HUDEP-2 (cell line): ENCODE measurements at regions not wholly inside any gene's neighbourhood (a gene's known extent, or its start where the extent isn't known, plus 50 kb on each side); places are given as distances from the start of the nearest gene placed in this dataset.

Source experiments
- DNase-seq, 76 experiments: peaks; one replicate each; lab custom pipeline; 2025; ENCODE audit not compliant: unreplicated experiment in 76 of 76; lab: John Stamatoyannopoulos, UW

DNA sequence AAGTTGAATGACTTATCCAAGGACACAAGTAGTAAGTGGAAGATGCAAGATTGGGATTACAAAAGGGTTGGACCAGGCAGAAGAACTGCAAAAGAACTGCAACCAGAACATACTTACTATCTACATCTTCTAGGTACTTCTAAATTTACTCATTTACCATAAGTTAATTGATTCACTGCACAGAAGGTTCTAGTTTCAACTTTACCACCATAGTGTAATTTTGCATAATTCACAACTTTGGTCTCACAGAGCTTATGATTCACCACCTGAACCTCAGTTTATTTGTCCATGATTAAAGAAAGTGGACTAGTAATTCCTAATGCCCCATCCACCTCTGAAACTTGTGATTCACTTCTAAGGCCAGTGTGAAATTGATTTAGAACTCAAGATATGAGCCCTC is 236.8 kb upstream of the UBE2E2 start:
- DNase-seq, result no peak

DNA sequence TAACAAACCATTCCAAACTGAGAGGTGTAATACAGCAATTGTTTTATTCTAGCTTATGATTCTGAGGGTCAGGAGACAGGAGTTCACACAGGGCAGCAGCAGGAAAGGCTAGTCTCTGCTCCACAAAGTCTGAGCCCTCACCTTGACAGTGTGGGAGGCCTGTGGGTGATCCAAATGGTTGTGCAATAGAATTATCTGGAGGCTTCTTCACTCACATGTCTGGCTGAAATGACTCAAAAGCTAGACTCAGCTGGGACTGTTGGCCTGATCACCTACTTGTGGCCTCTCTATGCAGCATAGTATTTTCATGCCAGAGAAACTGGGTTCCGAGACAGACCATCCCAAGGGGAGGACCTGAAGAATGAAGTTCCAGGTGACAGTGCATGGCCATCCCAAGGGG is 233.9 kb upstream of the UBE2E2 start:
- DNase-seq, result no peak

DNA sequence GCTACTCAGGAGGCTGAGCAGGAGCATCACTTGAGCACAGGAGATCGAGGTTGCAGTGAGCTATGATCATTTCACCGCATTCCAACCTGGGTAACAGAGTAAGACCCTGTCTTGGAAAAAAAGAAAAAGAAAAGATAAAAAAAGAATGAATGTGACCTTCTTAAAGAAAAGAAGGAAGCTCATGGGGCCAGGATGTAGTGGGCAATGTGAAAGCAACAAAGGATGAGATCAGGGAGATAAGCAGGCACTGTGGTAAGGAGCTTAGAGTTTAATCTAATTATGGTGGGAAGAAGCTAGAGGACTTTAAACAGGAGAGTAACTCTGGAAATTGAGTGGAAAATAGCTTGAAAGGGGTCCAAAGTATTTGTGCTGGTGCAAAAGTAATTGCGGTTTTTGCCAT is 231.6 kb upstream of the UBE2E2 start:
- no peak for DNase-seq

DNA sequence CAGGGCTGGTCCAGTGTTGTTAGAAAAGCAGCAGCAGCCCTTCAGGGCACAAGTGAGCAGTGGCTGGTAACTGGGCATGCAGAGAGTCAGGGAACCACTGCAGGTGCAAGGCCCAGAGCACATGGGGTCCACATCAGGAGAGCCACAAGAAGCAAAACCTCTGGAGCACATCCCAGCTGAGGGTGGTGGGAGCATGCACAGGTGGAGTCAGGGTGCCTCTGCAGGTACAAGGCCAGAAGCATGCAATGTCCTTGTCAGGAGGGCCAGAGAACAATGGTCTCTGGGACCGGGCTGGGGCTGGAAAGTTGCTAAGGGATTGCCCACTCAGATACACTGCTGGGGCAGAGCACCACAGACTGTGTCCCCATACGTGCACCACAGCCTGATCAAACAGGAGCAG is 226.1 kb upstream of the UBE2E2 start:
- no peak for DNase-seq

DNA sequence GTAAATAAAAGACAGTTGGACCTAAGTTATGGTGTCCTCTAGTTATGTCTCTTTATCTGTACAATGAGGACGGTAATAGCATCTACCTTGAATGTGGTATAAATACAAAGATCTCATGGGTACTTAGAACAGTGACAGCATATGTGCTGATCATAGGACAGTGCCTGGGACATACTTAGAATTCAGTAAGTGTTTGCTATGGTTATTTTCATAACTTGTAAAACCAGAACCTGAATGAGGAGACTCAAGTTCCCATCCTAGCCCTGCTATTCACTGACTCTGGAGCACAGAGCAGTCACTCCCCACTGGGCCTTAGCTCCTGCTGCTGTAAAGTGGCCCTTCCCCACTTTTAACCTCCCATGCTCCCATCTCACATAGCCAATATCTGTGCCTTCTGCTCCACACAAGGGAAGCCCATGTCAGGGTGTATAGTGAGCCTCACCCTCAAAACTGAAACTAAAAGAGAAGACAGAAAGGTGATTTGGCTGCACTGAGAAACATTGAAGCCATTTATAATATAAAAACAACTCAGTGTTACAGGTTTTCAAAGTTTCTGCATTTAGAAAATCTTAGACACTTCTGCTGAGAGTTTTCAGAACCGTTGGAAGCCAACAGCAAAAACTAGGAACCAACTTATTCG is 225.4 kb upstream of the UBE2E2 start:
- no peak for DNase-seq

DNA sequence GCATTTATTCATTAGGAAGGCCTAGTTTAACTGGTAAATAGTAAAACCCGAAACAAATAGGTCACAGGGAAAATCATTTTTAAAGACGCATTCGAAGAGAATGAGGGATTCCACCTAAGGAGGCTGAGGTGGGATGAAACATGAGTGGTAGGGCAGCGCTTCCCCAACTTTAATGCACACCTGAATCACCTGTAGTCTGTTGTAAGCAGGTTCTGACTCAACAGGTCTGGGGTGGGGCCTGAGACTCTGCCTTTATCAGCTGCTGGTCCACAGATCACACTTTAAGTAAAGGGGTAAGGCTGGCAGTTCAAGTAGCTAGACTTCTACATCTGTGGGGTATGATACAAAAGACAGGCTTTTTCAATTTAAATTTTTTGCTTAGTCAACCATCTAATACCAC is 223.5 kb upstream of the UBE2E2 start:
- DNase-seq, result no peak

DNA sequence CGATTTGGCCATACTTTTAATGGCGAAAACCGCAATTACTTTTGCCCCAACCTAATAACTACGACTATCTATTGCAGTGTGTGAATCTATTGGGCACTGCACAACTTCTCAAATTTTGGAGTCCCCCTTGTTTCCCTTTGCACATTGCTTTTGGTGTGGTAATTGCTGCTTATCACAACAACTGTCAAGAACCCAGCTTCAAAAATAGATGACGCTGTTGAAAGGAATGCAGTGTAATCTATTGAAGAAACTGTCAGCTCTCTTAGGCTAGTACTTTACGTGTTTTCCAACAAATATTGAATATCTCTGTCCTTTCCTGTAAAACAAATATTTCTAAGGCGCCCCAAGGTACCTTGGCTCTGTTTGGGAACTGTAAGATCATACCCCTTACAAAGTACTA is 222.8 kb upstream of the UBE2E2 start:
- DNase-seq, result no peak

DNA sequence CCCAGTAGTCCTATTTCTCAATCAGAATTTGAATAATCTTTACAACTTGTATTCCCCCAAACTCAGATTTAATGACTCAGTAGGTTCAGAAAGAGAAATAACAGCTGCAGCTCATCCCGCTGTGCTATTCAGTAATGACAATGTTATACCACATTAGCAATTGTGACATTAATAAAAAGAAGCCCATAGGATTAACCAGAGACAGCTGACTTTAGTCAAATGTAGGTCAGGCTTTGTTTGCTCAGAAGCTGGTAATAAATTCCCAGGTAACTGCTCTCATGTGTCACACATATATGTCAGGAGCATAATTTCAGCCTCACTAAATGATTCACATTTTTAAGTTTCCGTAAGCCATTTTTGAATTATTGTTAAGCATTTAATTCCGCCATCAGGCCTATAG is 222.0 kb upstream of the UBE2E2 start:
- DNase-seq, result no peak

DNA sequence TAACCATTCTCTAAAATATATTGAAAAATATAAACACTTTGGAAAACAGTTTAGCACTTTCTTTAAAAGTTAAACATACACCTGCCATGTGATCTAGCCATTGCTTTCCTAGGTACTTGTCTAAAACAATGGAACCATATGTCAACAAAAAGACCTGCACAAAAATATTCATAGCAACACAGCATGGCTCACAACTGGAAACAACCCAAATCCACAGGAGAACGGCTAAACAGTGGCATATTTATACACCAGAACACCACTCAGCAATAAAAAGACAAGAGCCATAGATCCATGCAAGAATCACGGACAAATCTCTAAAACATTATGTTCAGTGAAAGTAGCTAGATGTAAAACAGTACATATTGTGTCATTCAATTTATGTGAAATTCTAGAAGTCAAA is 221.3 kb upstream of the UBE2E2 start:
- DNase-seq, result no peak

DNA sequence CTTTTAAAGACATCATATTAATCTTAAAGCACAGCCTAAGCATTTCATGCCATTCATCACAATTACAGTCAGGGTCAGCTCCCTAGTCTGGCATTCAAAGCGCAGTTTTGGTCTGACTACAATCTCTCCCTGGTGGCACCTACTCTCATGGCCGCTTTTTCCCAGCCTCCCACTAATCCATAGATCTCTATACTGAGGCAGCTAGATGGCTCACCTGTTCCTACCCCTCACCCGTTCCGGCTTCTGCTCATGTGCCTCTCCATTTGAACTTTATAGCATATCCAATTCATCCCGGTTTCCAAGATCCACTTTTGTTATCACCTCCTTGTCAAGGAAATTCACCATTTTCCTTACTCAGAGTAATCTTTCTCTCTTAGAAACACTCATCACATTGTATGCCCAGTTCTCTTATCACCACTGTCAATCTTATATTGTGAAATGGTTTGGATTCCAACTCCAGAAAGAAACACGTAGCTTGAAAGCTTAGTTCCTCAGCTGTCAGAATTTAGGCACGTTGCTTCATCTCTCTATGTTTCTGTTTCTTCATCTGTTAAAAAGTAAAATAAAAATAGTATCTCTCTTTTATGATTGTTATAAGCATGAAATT is 220.0 kb upstream of the UBE2E2 start:
- DNase-seq, result no peak

DNA sequence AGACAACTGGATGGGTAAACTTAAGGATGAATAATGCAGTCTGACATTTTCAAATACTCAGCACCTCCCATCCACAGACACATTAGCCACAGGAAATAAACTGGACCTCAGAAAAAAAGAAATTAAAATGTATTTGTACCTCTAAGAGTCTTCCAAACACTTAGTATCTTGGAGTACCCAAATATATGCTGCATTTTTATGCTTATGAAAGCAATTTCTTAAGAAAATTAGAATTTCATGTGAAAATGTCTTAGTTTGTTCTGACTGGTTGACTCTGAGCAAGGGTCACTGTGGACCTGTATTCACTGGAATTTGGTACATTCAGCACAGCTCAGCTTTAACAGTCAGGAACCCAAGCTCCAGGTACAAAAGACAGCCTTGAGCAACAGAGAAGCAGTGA is 216.2 kb upstream of the UBE2E2 start:
- DNase-seq, result no peak

DNA sequence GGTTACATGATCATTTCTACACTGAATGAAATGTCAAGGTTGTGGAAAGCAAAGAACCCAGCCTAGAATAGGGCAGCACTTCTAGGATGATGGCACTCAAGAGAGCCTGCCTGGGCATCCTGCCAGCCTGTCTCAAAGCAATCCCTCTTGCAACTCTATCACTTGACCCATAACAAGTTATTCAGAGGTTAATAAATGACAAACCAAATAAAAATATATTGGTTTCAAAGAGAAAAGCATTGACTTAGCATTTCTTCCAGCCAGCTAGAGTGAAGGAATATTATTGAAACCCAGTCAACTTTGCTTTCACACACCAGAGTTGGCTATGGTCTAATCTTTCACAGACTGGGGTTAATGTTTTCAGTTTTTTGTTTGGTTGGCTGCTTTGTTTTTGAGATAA is 214.6 kb upstream of the UBE2E2 start:
- DNase-seq, result no peak

DNA sequence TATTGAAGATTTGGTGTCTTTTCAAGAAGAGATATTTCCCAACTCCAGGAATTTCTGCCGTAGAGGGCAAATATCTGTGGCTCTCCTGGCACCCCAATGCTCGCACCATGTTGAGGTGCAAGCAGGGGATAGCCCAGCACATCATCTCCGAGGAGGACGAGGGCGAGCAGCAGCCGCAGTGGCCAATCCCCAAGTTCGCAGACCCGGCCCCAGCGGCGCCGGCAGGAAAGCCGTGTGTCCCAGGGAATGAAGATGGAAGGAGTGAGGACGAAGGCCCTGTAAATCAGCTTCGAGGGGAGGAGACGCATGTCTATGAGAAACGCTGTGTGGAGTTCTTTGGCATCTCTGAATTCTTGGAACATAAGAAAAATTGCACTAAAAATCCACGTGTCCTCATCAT is 213.4 kb upstream of the UBE2E2 start:
- no peak for DNase-seq

DNA sequence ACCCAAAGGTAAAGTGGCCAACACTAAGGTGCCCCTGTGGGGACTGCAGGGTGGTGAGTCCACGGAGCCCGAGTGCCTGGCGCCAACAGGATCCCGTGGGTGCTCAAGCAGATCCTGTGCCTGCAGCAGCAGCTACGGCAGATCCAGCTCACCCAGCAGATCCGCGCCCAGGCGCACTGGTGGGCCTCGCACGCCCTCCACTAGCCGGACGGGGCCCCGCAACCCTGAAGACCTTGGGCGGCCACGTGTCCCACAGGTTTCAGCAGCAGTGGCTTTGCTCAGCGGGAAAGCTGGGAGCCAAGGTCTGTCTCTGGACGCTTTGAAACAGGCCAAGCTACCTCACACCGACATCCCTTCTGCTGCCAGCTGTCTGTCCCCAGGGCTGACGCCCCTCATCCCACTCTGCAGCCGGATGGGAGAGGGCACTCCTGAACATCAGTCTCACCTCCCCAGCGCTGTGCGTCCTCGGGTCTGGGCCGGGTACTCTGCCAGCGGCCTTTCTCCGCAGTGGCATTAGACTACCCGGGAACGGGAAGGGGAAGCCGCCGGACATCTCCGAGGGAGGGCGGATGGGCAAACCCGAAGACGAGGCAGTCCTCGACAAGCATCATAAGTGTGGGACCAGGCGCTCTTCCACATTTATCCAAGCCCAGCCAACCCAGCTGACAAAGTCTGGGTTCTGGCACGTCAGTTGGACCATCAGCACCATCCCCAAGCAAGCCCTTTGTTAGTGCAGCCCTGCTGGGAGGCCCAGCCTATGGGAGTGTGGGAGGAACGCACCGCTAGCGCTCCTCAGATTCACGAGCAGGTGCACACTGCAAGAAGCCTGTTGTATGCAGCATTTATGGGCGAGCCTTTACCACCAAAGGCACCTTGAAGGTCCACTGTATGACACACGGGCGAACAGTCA is 212.6 kb upstream of the UBE2E2 start:
- DNase-seq, result no peak

DNA sequence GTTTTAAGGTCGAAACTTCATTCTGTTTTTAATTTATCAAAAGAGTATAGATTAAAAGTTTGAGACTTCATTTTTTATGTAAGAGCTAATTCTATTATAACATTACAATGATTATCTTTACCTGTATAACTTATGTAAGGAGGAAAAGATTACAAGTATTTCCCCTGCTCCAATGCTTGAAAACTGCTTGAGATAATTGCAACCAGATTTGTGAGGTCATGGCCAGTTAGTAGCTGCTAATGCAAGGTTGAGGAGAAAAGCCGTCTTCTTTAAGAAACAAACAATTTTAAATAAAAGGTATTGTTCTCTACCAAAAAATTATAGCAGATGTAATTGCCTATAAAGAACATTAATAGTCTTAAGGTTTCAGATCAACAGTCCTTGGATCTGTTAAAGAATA is 208.3 kb upstream of the UBE2E2 start:
- DNase-seq, result no peak

DNA sequence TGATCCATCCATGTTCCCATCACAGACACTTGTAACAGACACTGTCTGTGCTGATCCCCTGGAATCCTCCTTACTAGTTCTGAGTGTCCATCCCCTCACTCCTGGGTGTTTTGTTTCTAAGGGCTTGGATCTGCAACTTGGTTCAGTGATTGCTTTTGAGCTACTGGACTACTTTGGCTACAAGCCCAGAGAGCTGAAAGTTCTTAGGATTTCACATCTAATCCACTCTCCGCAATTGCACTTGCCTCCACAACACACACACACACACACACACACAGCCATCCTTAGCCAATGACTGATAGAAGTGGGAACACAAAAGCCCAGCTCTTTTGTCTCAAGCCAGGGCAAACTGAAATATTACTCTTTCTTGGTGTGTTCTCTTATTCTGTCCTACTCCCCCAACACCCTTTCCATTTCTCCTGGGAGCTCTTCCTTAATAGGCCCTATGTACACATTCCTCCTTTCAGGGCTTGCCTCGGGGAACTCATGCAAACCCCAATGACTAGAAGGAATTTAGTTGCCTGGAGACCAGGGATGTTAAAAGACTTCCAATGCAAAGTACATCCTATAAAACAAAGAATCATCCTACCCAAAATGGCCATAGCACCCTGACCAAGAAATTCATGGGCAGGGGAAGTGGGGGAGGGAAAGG is 206.1 kb upstream of the UBE2E2 start:
- DNase-seq, result no peak

DNA sequence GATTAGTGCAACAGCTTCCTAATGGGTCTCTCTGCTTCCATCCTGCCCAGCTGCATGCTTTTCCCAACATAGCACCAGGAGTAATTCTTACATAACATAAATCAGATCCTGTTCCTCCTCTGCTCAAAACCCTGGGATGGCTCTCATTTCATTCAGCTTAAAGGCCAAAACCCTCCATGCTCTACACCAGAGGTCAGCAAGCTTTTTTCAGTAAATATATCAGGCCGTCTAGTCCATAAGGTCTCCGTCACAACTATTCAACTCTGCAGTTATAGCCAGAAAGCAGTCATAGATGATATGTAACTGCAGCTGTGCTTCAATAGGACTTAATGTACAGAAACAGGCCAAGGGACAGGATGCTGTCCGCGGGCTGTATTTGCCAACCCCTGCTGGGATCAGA is 202.8 kb upstream of the UBE2E2 start:
- no peak for DNase-seq

DNA sequence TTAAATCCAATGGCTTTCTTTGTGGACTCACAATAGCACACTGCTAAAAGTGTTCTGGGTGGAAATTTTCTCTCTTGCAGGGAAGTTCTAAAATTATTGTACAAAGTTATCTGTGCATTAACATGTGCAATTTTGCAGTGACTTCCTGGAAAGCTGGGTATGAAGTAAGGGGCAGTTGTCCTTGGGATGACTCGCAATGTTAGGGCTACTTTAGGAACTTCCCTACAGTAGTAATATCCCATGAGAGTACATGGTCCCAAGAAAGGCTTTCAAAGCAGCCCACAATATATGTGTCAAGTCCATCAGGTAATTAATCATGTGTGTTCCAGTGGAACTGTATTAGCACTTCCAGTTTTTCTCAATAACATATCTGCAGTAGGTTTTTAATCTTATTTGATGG is 201.0 kb upstream of the UBE2E2 start:
- DNase-seq, result no peak

DNA sequence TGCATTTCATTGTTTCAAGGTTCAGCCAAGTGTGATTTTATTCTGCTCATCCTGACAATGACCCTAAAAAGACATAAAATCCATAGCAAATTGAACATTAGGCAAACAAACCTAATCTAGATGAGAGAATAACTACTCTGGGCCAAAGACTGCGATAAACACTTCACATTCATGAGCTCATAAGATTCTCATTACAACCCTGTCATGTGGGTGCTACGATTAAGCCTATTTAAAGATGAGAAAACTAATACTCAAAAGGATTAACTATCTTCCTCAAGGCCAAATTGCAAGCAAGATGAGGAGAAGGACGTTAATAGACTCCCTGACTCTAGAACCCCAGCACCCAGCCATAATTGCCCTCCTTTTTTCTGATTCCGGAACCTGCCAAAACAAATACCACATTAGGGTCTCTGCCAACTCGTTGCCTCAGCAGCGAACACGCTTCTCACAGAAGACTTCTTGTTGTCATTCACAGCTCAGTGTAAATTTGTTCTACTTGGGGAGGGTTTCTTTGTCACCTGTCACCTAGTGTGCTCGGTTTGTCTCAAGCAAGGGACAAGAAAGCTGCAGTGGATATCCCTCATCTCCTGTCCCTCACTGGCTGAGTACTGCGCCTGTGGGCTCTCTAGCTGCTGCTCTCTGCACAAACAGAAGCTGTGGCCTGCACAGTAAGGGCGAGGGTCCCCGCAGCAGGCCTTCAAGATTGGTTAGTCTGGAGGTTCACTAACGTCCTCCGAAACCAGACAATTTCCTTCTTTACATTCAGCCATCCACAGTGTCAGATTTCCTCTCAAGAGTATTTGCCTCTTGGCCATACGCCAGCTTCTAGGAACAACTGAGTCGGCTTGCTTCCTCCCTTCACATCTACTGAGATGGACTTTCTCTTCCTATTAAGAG is 200.0 kb upstream of the UBE2E2 start:
- no peak for DNase-seq

DNA sequence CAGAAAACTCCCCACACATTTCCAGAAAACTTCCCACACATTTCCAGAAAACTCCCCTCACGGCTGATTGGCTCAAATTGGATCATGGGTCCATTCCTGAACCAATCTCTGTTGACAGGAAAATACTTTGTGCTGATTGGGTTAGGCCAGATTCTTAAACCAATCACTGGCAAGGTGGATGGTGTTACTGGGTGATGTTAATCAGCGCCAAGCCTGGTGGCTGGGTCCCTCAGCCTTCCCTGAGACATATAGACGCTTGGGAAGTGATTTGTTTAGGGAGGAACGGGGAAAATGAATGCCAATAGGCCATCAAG is 199.4 kb upstream of the UBE2E2 start:
- DNase-seq, result no peak

DNA sequence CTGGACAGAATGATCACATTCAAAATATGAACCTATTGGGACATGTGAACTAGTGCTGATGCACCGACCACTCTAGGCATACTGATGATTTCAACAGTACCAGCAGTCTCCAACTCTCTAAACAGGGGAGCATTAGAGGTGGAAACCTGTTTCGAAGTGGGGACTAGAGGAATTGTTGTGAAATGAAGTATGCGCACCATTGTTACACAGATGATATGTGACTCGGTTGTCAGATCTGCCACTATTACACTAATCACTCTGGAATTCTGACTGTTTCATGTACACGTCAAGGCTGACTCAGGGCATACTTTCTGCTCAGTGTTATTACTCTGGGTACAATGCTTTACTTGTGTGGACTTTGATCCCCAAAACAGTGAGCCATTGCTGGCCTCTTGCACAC is 198.2 kb upstream of the UBE2E2 start:
- no peak for DNase-seq
